ENCODE measurements at regions not wholly inside any gene's neighbourhood (a gene's known extent, or its start where the extent isn't known, plus 50 kb on each side); places are given as distances from the start of the nearest gene placed in this dataset.

DNA sequence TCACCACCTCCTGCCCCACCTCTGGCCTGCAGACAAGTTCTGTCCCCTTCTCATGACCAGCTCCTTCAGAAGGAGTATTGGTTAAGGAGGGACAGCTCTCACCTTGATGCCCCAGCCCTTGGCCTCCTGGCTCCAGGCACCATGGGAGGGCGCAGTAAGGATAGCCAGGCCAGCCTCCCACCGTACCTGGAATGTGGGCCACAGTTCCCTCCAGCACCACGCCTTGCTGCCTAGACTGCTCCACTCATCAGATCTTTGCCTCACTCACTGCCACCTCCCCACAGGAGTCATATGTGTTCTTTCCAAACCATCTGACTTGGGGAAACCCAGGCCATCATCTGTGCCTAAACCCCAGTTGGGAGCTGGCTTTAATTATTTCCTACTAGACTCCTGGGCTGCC lies 97.0 kb downstream of the CCDC185 start:
- Histone ChIP-seq H3K9me3 (ENCODE audit: low read length) (no peaks in the 10 kb centered on the region), H3K27ac (ENCODE audit: low read depth, low read length) (no peak overlapping the region), H3K27me3 (ENCODE audit: insufficient read depth, low read length, poor library complexity, severe bottlenecking) (no peaks in the 10 kb centered on the region), H3K4me3 (ENCODE audit: low read length) (no peak overlapping the region), H3K36me3 (ENCODE audit: insufficient read depth, low read length) (no peaks in the 10 kb centered on the region), H3K4me1 (ENCODE audit: insufficient read depth, low read length) (no peaks in the 10 kb centered on the region)
- H3K4me1 Mint-ChIP-seq: no peaks in the 10 kb centered on the region
- H3K9me3 Mint-ChIP-seq: no peaks in the 10 kb centered on the region
- DNase-seq: no peak
- H3K36me3 Mint-ChIP-seq: no peaks in the 10 kb centered on the region
- H3K27ac Mint-ChIP-seq: no peak overlapping the region
- no peak overlapping the region for H3K4me3 Mint-ChIP-seq
- ChIA-PET CTCF (interaction anchor here (1.4 kb wide), 1 partner anchor 10 kb away, joined by 3 read pairs; no protein-coding TSS in a partner anchor), POLR2A (no interaction called here)
- H3K27me3 Mint-ChIP-seq: peaks cover 2 to 34% of the 10 kb centered on the region in 2 donors
